ENCODE measurements at regions not wholly inside any gene's neighbourhood (a gene's known extent, or its start where the extent isn't known, plus 50 kb on each side); places are given as distances from the start of the nearest gene placed in this dataset.
"Not testable (repeated sequence)": the region's sequence is repeated elsewhere in the genome, so short reads cannot be mapped to it uniquely, and the experiment has no call there.

DNA sequence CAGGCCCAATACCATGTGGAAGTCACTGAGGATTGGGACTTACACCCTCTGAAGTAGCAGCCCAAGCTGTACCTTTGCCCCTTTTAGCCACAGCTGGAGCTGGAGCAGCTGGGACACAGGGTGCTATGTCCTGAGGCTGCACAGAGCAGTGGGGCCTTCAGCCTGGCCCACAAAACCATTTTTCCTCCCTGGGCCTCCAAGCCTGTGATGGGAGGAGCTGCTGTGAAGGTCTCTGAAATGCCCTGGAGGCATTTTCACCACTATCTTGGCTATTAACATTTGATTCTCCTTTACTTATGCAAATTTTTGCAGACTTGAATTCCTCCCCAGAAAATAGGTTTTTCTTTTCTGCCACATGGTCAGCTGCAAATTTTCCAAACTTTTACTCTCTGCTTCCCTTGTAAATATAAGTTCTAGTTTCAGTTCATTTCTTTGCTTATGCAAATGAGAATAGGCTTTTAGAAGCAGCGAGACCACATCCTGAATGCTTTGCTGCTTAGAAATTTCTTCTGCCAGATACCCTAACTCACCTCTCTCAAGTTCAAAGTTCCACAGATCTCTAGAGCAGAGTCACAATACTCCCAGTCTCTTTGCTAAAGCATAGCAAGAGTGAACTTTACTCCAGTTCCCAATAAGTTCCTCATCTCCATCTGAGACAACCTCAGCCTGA is 213.8 kb upstream of the MGAT5 start:
- Histone ChIP-seq H3K4me2 (ENCODE audit: extremely low read depth, insufficient read depth, low read length) (no peak overlapping the region), H2AFZ (ENCODE audit: low read length) (no peak overlapping the region), H3K9ac (ENCODE audit: insufficient read depth, low read length) (no peak overlapping the region), H3K79me2 (ENCODE audit: control insufficient read depth, insufficient read depth, low read length) (no peaks in the 10 kb centered on the region), H3K27me3 (ENCODE audit: control insufficient read depth, insufficient read depth, low read length) (peaks cover 6% of the 10 kb centered on the region), H4K20me1 (ENCODE audit: control insufficient read depth, extremely low read depth, insufficient read depth, low read length) (no peaks in the 10 kb centered on the region), H3K27ac (ENCODE audit: insufficient read depth, low read length) (no peak overlapping the region), H3K4me1 (ENCODE audit: control insufficient read depth, extremely low read depth, insufficient read depth, low read length) (no peaks in the 10 kb centered on the region), H3K4me3 (replicated peaks in 1 of 4; ENCODE audit: control extremely low read depth in 1 of 4, insufficient read depth in 1 of 4, low read depth in 3 of 4, low read length in 4 of 4) (no peak overlapping the region), H3K9me3 (ENCODE audit: control insufficient read depth, insufficient read depth, low read depth, low read length) (no peaks in the 10 kb centered on the region), H3K36me3 (ENCODE audit: control insufficient read depth, insufficient read depth, low read length) (no peaks in the 10 kb centered on the region)
- DNase-seq (ENCODE audit: low read depth in 2 of 2) = no peak
- no peak for TF ChIP-seq EZH2 (IDR thresholded peaks at IDR 0.05; ENCODE audit: low read length, missing control alignments)
- no peak for TF ChIP-seq CTCF (conservative IDR thresholded peaks at IDR 0.05 in 1 of 2, IDR thresholded peaks at IDR 0.05 in 1 of 2; ENCODE audit: low read depth in 1 of 2, low read length in 2 of 2)

DNA sequence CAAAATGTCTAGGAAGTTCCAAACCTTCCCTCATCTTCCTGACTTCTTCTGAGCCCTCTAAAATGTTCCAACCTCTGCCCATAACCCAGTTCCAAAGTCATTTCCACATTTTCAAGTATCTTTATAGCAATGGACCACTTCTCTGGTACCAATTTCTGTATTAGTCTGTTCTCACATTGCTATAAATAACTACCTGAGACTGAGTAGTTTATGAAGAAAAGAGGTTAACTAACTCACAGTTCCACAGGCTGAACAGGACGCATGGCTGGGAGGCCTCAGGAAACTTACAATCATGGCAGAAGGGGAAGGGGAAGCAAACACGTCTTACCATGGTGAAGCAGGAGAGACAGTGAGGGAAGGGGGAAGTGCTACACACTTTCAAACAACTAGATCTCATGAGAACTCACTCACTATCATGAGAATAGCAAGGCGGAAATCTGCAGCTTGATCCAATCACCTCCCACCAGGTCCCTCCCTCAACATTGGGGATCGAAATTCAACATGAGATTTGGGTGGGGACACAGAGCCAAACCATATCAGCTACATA is 213.2 kb upstream of the MGAT5 start:
- not testable (repeated sequence) for H3K9me3 ChIP-seq (ENCODE audit: control insufficient read depth, insufficient read depth, low read depth, low read length); H3K4me2 ChIP-seq (ENCODE audit: extremely low read depth, insufficient read depth, low read length); H3K27me3 ChIP-seq (ENCODE audit: control insufficient read depth, insufficient read depth, low read length); H3K79me2 ChIP-seq (ENCODE audit: control insufficient read depth, insufficient read depth, low read length); H3K4me3 ChIP-seq (replicated peaks in 1 of 4; ENCODE audit: control extremely low read depth in 1 of 4, insufficient read depth in 1 of 4, low read depth in 3 of 4, low read length in 4 of 4); H4K20me1 ChIP-seq (ENCODE audit: control insufficient read depth, extremely low read depth, insufficient read depth, low read length); DNase-seq (ENCODE audit: low read depth in 2 of 2); H3K36me3 ChIP-seq (ENCODE audit: control insufficient read depth, insufficient read depth, low read length); H3K27ac ChIP-seq (ENCODE audit: insufficient read depth, low read length); H3K9ac ChIP-seq (ENCODE audit: insufficient read depth, low read length); H3K4me1 ChIP-seq (ENCODE audit: control insufficient read depth, extremely low read depth, insufficient read depth, low read length); H2AFZ ChIP-seq (ENCODE audit: low read length)

- Histone ChIP-seq H2AFZ (ENCODE audit: low read length) (no peak overlapping the region), H3K27ac (ENCODE audit: insufficient read depth, low read length) (no peak overlapping the region), H3K4me3 (replicated peaks in 1 of 4; ENCODE audit: control extremely low read depth in 1 of 4, insufficient read depth in 1 of 4, low read depth in 3 of 4, low read length in 4 of 4) (no peak overlapping the region), H4K20me1 (ENCODE audit: control insufficient read depth, extremely low read depth, insufficient read depth, low read length) (no peaks in the 10 kb centered on the region), H3K79me2 (ENCODE audit: control insufficient read depth, insufficient read depth, low read length) (no peaks in the 10 kb centered on the region), H3K4me1 (ENCODE audit: control insufficient read depth, extremely low read depth, insufficient read depth, low read length) (no peaks in the 10 kb centered on the region), H3K36me3 (ENCODE audit: control insufficient read depth, insufficient read depth, low read length) (no peaks in the 10 kb centered on the region), H3K9ac (ENCODE audit: insufficient read depth, low read length) (no peak overlapping the region), H3K9me3 (ENCODE audit: control insufficient read depth, insufficient read depth, low read depth, low read length) (no peaks in the 10 kb centered on the region), H3K27me3 (ENCODE audit: control insufficient read depth, insufficient read depth, low read length) (peaks cover 2% of the 10 kb centered on the region), H3K4me2 (ENCODE audit: extremely low read depth, insufficient read depth, low read length) (no peak overlapping the region)
- TF ChIP-seq EZH2 (IDR thresholded peaks at IDR 0.05; ENCODE audit: low read length, missing control alignments) = no peak
- no peak for TF ChIP-seq CTCF (conservative IDR thresholded peaks at IDR 0.05 in 1 of 2, IDR thresholded peaks at IDR 0.05 in 1 of 2; ENCODE audit: low read depth in 1 of 2, low read length in 2 of 2)
- no peak for DNase-seq (ENCODE audit: low read depth in 2 of 2)
Observed at GRCh38 chr2:134041877-134042276, 212.0 kb upstream of the MGAT5 start.

GRCh38 chr2:134043028-134043427 is 210.8 kb upstream of the MGAT5 start:
- H3K4me1 ChIP-seq (ENCODE audit: control insufficient read depth, extremely low read depth, insufficient read depth, low read length) = not testable (repeated sequence)

More at GRCh38 chr2:134043028-134043427, 210.8 kb upstream of the MGAT5 start:
- H3K79me2 ChIP-seq (ENCODE audit: control insufficient read depth, insufficient read depth, low read length); H3K9ac ChIP-seq (ENCODE audit: insufficient read depth, low read length); H3K27ac ChIP-seq (ENCODE audit: insufficient read depth, low read length); H4K20me1 ChIP-seq (ENCODE audit: control insufficient read depth, extremely low read depth, insufficient read depth, low read length); H3K4me2 ChIP-seq (ENCODE audit: extremely low read depth, insufficient read depth, low read length); H3K27me3 ChIP-seq (ENCODE audit: control insufficient read depth, insufficient read depth, low read length); H2AFZ ChIP-seq (ENCODE audit: low read length); H3K36me3 ChIP-seq (ENCODE audit: control insufficient read depth, insufficient read depth, low read length); H3K9me3 ChIP-seq (ENCODE audit: control insufficient read depth, insufficient read depth, low read depth, low read length); H3K4me3 ChIP-seq (replicated peaks in 1 of 4; ENCODE audit: control extremely low read depth in 1 of 4, insufficient read depth in 1 of 4, low read depth in 3 of 4, low read length in 4 of 4); DNase-seq (ENCODE audit: low read depth in 2 of 2): not testable (repeated sequence)
